ENCODE measurements at regions not wholly inside any gene's neighbourhood (a gene's known extent, or its start where the extent isn't known, plus 50 kb on each side); places are given as distances from the start of the nearest gene placed in this dataset.

GRCh38 chr5:96115147-96115807 lies 153.6 kb upstream of the ELL2 start:
- H3K9ac ChIP-seq (ENCODE audit: insufficient read depth, low read length, poor library complexity, severe bottlenecking), result no peak overlapping the region
- no peaks in the 10 kb centered on the region for H3K36me3 ChIP-seq (replicated peaks in 1 of 2; ENCODE audit: control insufficient read depth in 1 of 2, insufficient read depth in 2 of 2, low read length in 2 of 2)
- WGBS (ENCODE audit: insufficient coverage), result no CpG with 5 or more reads among the region's 1 CpG
- no peaks in the 10 kb centered on the region for H4K20me1 ChIP-seq (ENCODE audit: insufficient read depth, low read length)
- no peak overlapping the region for H3K4me3 ChIP-seq (replicated peaks in 1 of 3; ENCODE audit: low read depth in 2 of 3, low read length in 3 of 3)
- no peaks in the 10 kb centered on the region for H3K36me3 Mint-ChIP-seq
- H3K9me3 ChIP-seq (replicated peaks in 1 of 2; ENCODE audit: control insufficient read depth in 1 of 2, insufficient read depth in 1 of 2, low read length in 2 of 2), result no peaks in the 10 kb centered on the region
- H3K4me3 Mint-ChIP-seq, result no peak overlapping the region
- no peak overlapping the region for H3K4me2 ChIP-seq (replicated peaks; ENCODE audit: extremely low read depth, low read length, poor library complexity, severe bottlenecking)
- no peaks in the 10 kb centered on the region for H3K79me2 ChIP-seq (ENCODE audit: insufficient read depth, low read length)
- TF ChIP-seq CTCF (IDR thresholded peaks at IDR 0.05), result no peak
- no peak overlapping the region for H2AFZ ChIP-seq (ENCODE audit: insufficient read depth, low read depth, low read length, poor library complexity, severe bottlenecking)
- H3K27me3 ChIP-seq (ENCODE audit: control insufficient read depth in 2 of 2, insufficient read depth in 2 of 2, low read length in 2 of 2), result no peaks in the 10 kb centered on the region
- H3K27ac ChIP-seq (ENCODE audit: low read depth in 1 of 2, low read length in 2 of 2), result no peak overlapping the region
- H3K4me1 ChIP-seq (ENCODE audit: control insufficient read depth in 1 of 2, insufficient read depth in 2 of 2, low read length in 2 of 2), result no peaks in the 10 kb centered on the region
- no peak for DNase-seq
- no peaks in the 10 kb centered on the region for H3K27me3 Mint-ChIP-seq (ENCODE audit: low read depth in 3 of 3)
- peaks cover 8% of the 10 kb centered on the region for H3K4me1 Mint-ChIP-seq
- no peaks in the 10 kb centered on the region for H3K9me3 Mint-ChIP-seq
- intact Hi-C loops (cut with micrococcal nuclease), result no loop called here
- H3K27ac Mint-ChIP-seq, result no peak overlapping the region

GRCh38 chr5:96114736-96115135 lies 153.1 kb upstream of the ELL2 start:
- no peaks in the 10 kb centered on the region for H3K79me2 ChIP-seq (ENCODE audit: insufficient read depth, low read length)
- DNase-seq, result peak in 1 of 3 donors; percentile 13
- intact Hi-C loops (cut with micrococcal nuclease), result no loop called here
- no peaks in the 10 kb centered on the region for H3K9me3 Mint-ChIP-seq
- no peak overlapping the region for H3K4me3 Mint-ChIP-seq
- no peaks in the 10 kb centered on the region for H3K36me3 Mint-ChIP-seq
- H3K27ac Mint-ChIP-seq, result no peak overlapping the region
- H3K4me2 ChIP-seq (replicated peaks; ENCODE audit: extremely low read depth, low read length, poor library complexity, severe bottlenecking), result no peak overlapping the region
- H3K4me1 Mint-ChIP-seq, result peaks cover 8% of the 10 kb centered on the region
- H3K36me3 ChIP-seq (replicated peaks in 1 of 2; ENCODE audit: control insufficient read depth in 1 of 2, insufficient read depth in 2 of 2, low read length in 2 of 2), result no peaks in the 10 kb centered on the region
- H3K4me1 ChIP-seq (ENCODE audit: control insufficient read depth in 1 of 2, insufficient read depth in 2 of 2, low read length in 2 of 2), result no peaks in the 10 kb centered on the region
- H2AFZ ChIP-seq (ENCODE audit: insufficient read depth, low read depth, low read length, poor library complexity, severe bottlenecking), result no peak overlapping the region
- no peaks in the 10 kb centered on the region for H3K9me3 ChIP-seq (replicated peaks in 1 of 2; ENCODE audit: control insufficient read depth in 1 of 2, insufficient read depth in 1 of 2, low read length in 2 of 2)
- H3K27me3 Mint-ChIP-seq (ENCODE audit: low read depth in 3 of 3), result no peaks in the 10 kb centered on the region
- TF ChIP-seq CTCF (IDR thresholded peaks at IDR 0.05), result no peak
- no peak overlapping the region for H3K9ac ChIP-seq (ENCODE audit: insufficient read depth, low read length, poor library complexity, severe bottlenecking)
- H3K27me3 ChIP-seq (ENCODE audit: control insufficient read depth in 2 of 2, insufficient read depth in 2 of 2, low read length in 2 of 2), result no peaks in the 10 kb centered on the region
- no CpG with 5 or more reads among the region's 2 CpGs for WGBS (ENCODE audit: insufficient coverage)
- no peaks in the 10 kb centered on the region for H4K20me1 ChIP-seq (ENCODE audit: insufficient read depth, low read length)
- no peak overlapping the region for H3K27ac ChIP-seq (ENCODE audit: low read depth in 1 of 2, low read length in 2 of 2)
- no peak overlapping the region for H3K4me3 ChIP-seq (replicated peaks in 1 of 3; ENCODE audit: low read depth in 2 of 3, low read length in 3 of 3)
